Liver (tissue), 7 donors: ENCODE measurements at regions not wholly inside any gene's neighbourhood (a gene's known extent, or its start where the extent isn't known, plus 50 kb on each side); places are given as distances from the start of the nearest gene placed in this dataset.

Experiments
- DNase-seq: peaks from one replicate; pipeline ENCODE4 v3.0.0-alpha.2; 2017; ENCODE audit warnings: low spot score
- H3K27ac ChIP-seq, 2 donors: one replicate each; pipeline ENCODE4 v1.7.0; 2013; ENCODE audit warnings: inconsistent platforms in 2 of 2, low read length in 2 of 2, control low read depth in 1 of 2, low read depth in 1 of 2, mild to moderate bottlenecking in 1 of 2
- H3K27me3 ChIP-seq, 4 donors: one replicate each; pipeline versions ENCODE4 v1.6.1 to v1.7.0; 2013; ENCODE audit warnings: low read length in 3 of 4, inconsistent platforms in 1 of 4, mild to moderate bottlenecking in 1 of 4, moderate library complexity in 1 of 4; ENCODE audit not compliant: control insufficient read depth in 4 of 4, insufficient read depth in 4 of 4
- H3K36me3 ChIP-seq, 4 donors: one replicate each; pipeline versions ENCODE4 v1.6.1 to v1.7.0; 2013; ENCODE audit warnings: low read length in 3 of 4, mild to moderate bottlenecking in 3 of 4, low read depth in 1 of 4, moderate library complexity in 1 of 4; ENCODE audit not compliant: control insufficient read depth in 4 of 4, insufficient read depth in 3 of 4
- H3K4me1 ChIP-seq, 4 donors: one replicate each; pipeline versions ENCODE4 v1.6.1 to v1.7.0; 2013; ENCODE audit warnings: low read length in 3 of 4, mild to moderate bottlenecking in 3 of 4, moderate library complexity in 1 of 4; ENCODE audit not compliant: control insufficient read depth in 4 of 4, insufficient read depth in 4 of 4
- H3K4me3 ChIP-seq, 3 donors: one replicate each; pipeline versions ENCODE4 v1.6.1 to v1.7.0; 2013; ENCODE audit warnings: low read length in 3 of 3, control low read depth in 1 of 3, low read depth in 1 of 3, mild to moderate bottlenecking in 1 of 3
- H3K9ac ChIP-seq, 2 donors: one replicate each; pipeline ENCODE4 v1.7.0; 2013; ENCODE audit warnings: low read length in 2 of 2, mild to moderate bottlenecking in 2 of 2, moderate library complexity in 2 of 2, control low read depth in 1 of 2, low read depth in 1 of 2
- H3K9me3 ChIP-seq, 4 donors: one replicate each; pipeline versions ENCODE4 v1.6.1 to v1.7.0; 2013; ENCODE audit warnings: low read length in 3 of 4; ENCODE audit not compliant: control insufficient read depth in 4 of 4
- EGR1 ChIP-seq, 2 donors: IDR thresholded peaks; 2 replicates each; pipeline ENCODE4 v1.6.1; 2016 to 2018; ENCODE audit warnings: antibody characterized with exemption in 2 of 2, low read depth in 2 of 2
- FOXA1 ChIP-seq: IDR thresholded peaks from 2 replicates; pipeline ENCODE4 v1.6.1; 2016; ENCODE audit warnings: antibody characterized with exemption
- FOXA2 ChIP-seq: IDR thresholded peaks from 2 replicates; pipeline ENCODE4 v1.6.1; 2016; ENCODE audit warnings: antibody characterized with exemption
- GABPA ChIP-seq, 2 donors: IDR thresholded peaks in 1 of 2; conservative IDR thresholded peaks in 1 of 2; 2 replicates each; pipeline ENCODE4 v1.6.1; 2016; ENCODE audit warnings: antibody characterized with exemption in 2 of 2, mild to moderate bottlenecking in 1 of 2, moderate library complexity in 1 of 2
- HNF4A ChIP-seq, 2 donors: conservative IDR thresholded peaks; 2 replicates each; pipeline ENCODE4 v1.6.1; 2016; ENCODE audit warnings: antibody characterized with exemption in 2 of 2, mild to moderate bottlenecking in 2 of 2
- HNF4G ChIP-seq: IDR thresholded peaks from 2 replicates; pipeline ENCODE4 v1.6.1; 2016; ENCODE audit warnings: antibody characterized with exemption
- JUND ChIP-seq, 2 donors: IDR thresholded peaks; 2 replicates each; pipeline ENCODE4 v1.6.1; 2016; ENCODE audit warnings: antibody characterized with exemption in 2 of 2
- RAD21 ChIP-seq, 2 donors: IDR thresholded peaks; 2 replicates each; pipeline ENCODE4 v1.6.1; 2016; ENCODE audit warnings: antibody characterized with exemption in 2 of 2, mild to moderate bottlenecking in 2 of 2
- RXRA ChIP-seq, 2 donors: IDR thresholded peaks; 2 replicates each; pipeline ENCODE4 v1.6.1; 2017 to 2018; ENCODE audit warnings: antibody characterized with exemption in 2 of 2, mild to moderate bottlenecking in 1 of 2
- SP1 ChIP-seq: IDR thresholded peaks from 2 replicates; pipeline ENCODE4 v1.6.1; 2018; ENCODE audit warnings: antibody characterized with exemption, mild to moderate bottlenecking
- YY1 ChIP-seq: IDR thresholded peaks from 2 replicates; pipeline ENCODE4 v1.6.1; 2016; ENCODE audit warnings: antibody characterized with exemption, mild to moderate bottlenecking
- WGBS: extraction: QIAGEN DNeasy Blood & Tissue Kit; methylation state at CpG from one replicate; pipeline ENCODE4 v1.1.7; 2013; 5-methylcytosine and 5-hydroxymethylcytosine counted together
- TF ChIP-seq, protein P1 (sequence below): IDR thresholded peaks from 2 replicates; pipeline ENCODE4 v1.6.1; 2016; ENCODE audit warnings: antibody characterized with exemption
- TF ChIP-seq, protein P2 (sequence below): IDR thresholded peaks from 2 replicates; pipeline ENCODE4 v1.6.1; 2016; ENCODE audit warnings: antibody characterized with exemption, mild to moderate bottlenecking
- TF ChIP-seq, protein P3 (sequence below): IDR thresholded peaks from 2 replicates; pipeline ENCODE4 v1.6.1; 2016; ENCODE audit warnings: antibody characterized with exemption
- TF ChIP-seq, protein P4 (sequence below): IDR thresholded peaks from 2 replicates; pipeline ENCODE4 v1.6.1; 2016; ENCODE audit warnings: antibody characterized with exemption
- donor health status: healthy.
- donor health status: healthy.
- donor health status: healthy.
- donor health status: healthy.

DNA sequence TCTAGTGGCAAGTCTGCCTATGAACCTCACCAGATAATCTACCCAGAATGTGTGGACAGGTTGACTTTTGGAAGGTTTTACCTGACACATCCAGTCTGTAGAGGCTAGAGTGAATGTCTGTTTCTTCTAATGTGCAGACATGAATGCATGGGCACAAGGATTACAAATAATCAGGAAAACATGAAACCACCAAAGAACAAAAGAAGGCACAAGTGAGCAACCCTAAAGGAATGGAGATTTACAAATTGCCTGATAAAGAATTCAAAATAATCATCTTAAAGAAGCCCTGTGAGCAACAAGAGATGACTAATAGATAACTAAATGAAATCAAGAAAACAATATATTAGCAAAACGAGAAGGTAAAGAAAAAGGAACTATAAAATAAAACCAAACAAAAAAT is 876.1 kb upstream of the ADGRB3 start:
- TF ChIP-seq, protein P1, sequence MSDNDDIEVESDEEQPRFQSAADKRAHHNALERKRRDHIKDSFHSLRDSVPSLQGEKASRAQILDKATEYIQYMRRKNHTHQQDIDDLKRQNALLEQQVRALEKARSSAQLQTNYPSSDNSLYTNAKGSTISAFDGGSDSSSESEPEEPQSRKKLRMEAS, result no peak
- TF ChIP-seq, protein P2, sequence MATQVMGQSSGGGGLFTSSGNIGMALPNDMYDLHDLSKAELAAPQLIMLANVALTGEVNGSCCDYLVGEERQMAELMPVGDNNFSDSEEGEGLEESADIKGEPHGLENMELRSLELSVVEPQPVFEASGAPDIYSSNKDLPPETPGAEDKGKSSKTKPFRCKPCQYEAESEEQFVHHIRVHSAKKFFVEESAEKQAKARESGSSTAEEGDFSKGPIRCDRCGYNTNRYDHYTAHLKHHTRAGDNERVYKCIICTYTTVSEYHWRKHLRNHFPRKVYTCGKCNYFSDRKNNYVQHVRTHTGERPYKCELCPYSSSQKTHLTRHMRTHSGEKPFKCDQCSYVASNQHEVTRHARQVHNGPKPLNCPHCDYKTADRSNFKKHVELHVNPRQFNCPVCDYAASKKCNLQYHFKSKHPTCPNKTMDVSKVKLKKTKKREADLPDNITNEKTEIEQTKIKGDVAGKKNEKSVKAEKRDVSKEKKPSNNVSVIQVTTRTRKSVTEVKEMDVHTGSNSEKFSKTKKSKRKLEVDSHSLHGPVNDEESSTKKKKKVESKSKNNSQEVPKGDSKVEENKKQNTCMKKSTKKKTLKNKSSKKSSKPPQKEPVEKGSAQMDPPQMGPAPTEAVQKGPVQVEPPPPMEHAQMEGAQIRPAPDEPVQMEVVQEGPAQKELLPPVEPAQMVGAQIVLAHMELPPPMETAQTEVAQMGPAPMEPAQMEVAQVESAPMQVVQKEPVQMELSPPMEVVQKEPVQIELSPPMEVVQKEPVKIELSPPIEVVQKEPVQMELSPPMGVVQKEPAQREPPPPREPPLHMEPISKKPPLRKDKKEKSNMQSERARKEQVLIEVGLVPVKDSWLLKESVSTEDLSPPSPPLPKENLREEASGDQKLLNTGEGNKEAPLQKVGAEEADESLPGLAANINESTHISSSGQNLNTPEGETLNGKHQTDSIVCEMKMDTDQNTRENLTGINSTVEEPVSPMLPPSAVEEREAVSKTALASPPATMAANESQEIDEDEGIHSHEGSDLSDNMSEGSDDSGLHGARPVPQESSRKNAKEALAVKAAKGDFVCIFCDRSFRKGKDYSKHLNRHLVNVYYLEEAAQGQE, result no peak
- TF ChIP-seq SP1 (no peak), FOXA2 (no peak), GABPA (IDR thresholded peaks at IDR 0.05 in 1 of 2, conservative IDR thresholded peaks at IDR 0.05 in 1 of 2) (no peak), HNF4A (conservative IDR thresholded peaks at IDR 0.05) (no peak), RAD21 (IDR thresholded peaks at IDR 0.05) (no peak), JUND (IDR thresholded peaks at IDR 0.05) (no peak), FOXA1 (no peak), EGR1 (IDR thresholded peaks at IDR 0.05; ENCODE audit: low read depth in 2 of 2) (no peak), YY1 (no peak)
- TF ChIP-seq, protein P3, sequence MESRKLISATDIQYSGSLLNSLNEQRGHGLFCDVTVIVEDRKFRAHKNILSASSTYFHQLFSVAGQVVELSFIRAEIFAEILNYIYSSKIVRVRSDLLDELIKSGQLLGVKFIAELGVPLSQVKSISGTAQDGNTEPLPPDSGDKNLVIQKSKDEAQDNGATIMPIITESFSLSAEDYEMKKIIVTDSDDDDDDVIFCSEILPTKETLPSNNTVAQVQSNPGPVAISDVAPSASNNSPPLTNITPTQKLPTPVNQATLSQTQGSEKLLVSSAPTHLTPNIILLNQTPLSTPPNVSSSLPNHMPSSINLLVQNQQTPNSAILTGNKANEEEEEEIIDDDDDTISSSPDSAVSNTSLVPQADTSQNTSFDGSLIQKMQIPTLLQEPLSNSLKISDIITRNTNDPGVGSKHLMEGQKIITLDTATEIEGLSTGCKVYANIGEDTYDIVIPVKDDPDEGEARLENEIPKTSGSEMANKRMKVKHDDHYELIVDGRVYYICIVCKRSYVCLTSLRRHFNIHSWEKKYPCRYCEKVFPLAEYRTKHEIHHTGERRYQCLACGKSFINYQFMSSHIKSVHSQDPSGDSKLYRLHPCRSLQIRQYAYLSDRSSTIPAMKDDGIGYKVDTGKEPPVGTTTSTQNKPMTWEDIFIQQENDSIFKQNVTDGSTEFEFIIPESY, result no peak
- TF ChIP-seq, protein P4, sequence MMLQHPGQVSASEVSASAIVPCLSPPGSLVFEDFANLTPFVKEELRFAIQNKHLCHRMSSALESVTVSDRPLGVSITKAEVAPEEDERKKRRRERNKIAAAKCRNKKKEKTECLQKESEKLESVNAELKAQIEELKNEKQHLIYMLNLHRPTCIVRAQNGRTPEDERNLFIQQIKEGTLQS, result no peak
- Histone ChIP-seq H3K4me1 (no peaks in the 10 kb centered on the region), H3K27ac (no peak overlapping the region), H3K9me3 (peaks cover 0 to 6% (median under 1%) of the 10 kb centered on the region in 4 donors), H3K27me3 (no peaks in the 10 kb centered on the region), H3K9ac (no peak overlapping the region), H3K4me3 (no peak overlapping the region), H3K36me3 (no peaks in the 10 kb centered on the region)
- DNase-seq, result no peak
- WGBS, result 41% methylated on average over 1 of the region's 1 CpG

DNA sequence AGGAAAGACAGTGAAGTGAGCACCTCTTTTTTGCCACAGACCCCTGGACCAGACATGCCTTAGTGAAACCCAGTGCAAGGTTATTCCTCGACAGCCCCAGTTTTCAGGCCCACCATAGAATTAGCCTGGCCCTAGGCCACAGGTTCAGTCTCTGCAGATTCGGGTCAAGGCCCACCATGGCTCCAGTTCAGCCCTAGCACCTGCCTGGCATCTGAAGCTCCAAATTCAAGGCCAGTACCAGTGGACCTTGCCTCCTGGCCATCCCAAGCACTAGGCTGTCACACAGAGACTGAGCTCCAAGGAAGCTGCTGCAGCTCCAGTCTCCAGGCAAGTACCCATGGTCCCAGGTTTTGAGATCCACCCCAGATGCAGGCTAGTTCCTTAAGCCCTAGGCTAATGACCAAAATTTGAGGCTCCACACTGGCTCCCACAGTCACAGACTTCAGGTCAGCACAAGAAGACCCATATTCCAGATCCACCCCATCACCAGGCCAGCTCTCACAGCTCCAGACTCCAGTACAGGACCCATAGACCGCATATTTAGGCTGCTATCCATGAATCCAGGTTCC is 877.5 kb upstream of the ADGRB3 start:
- Histone ChIP-seq H3K4me1 (no peaks in the 10 kb centered on the region), H3K36me3 (no peaks in the 10 kb centered on the region), H3K4me3 (no peak overlapping the region), H3K9ac (no peak overlapping the region), H3K27ac (no peak overlapping the region), H3K27me3 (no peaks in the 10 kb centered on the region), H3K9me3 (peaks cover 0 to 6% (median under 1%) of the 10 kb centered on the region in 4 donors)
- WGBS, result 45% methylated on average over 3 of the region's 3 CpGs
- no peak for DNase-seq
- TF ChIP-seq, protein P2, result no peak
- TF ChIP-seq FOXA1 (no peak), RAD21 (IDR thresholded peaks at IDR 0.05) (no peak), FOXA2 (no peak), SP1 (no peak), RXRA (IDR thresholded peaks at IDR 0.05) (no peak), HNF4G (no peak), GABPA (IDR thresholded peaks at IDR 0.05 in 1 of 2, conservative IDR thresholded peaks at IDR 0.05 in 1 of 2) (no peak), EGR1 (IDR thresholded peaks at IDR 0.05; ENCODE audit: low read depth in 2 of 2) (no peak)
